Mesendoderm (in vitro differentiated cells): ENCODE measurements at regions not wholly inside any gene's neighbourhood (a gene's known extent, or its start where the extent isn't known, plus 50 kb on each side); places are given as distances from the start of the nearest gene placed in this dataset.

ENCODE experiments used
- DNase-seq: peaks from one replicate; pipeline ENCODE4 v3.0.0; 2013
- H2AK5ac ChIP-seq: 2 replicates; pipeline ENCODE4 v1.6.1; 2013; ENCODE audit warnings: low read length, inconsistent platforms
- H2BK120ac ChIP-seq: 2 replicates; pipeline ENCODE4 v1.6.1; 2013; ENCODE audit warnings: low read depth, mild to moderate bottlenecking, low read length, moderate library complexity, mixed read lengths
- H2BK15ac ChIP-seq: replicated peaks from 2 replicates; pipeline ENCODE4 v1.6.1; 2013; ENCODE audit warnings: low read depth, mild to moderate bottlenecking, moderate library complexity
- H2BK5ac ChIP-seq: 2 replicates; pipeline ENCODE4 v1.6.1; 2013; ENCODE audit warnings: low read length, inconsistent platforms
- H3K18ac ChIP-seq: 2 replicates; pipeline ENCODE4 v1.6.1; 2013; ENCODE audit warnings: mild to moderate bottlenecking, low read length, mixed read lengths
- H3K23ac ChIP-seq: one replicate; pipeline ENCODE4 v1.6.1; 2013; ENCODE audit warnings: low read length
- H3K27ac ChIP-seq: 2 replicates; pipeline ENCODE4 v1.5.1; 2013; ENCODE audit warnings: low read depth, mild to moderate bottlenecking, inconsistent platforms, low read length, moderate library complexity
- H3K27me3 ChIP-seq: 2 replicates; pipeline ENCODE4 v1.6.1; 2013; ENCODE audit warnings: low read length, control low read depth, mild to moderate bottlenecking, inconsistent platforms; ENCODE audit not compliant: insufficient read depth, poor library complexity
- H3K36me3 ChIP-seq: 2 replicates; pipeline ENCODE4 v1.6.1; 2013; ENCODE audit warnings: low read length, inconsistent platforms; ENCODE audit not compliant: control insufficient read depth, insufficient read depth
- H3K4ac ChIP-seq: one replicate; pipeline ENCODE4 v1.6.1; 2013; ENCODE audit warnings: low read depth, mild to moderate bottlenecking, low read length, moderate library complexity
- H3K4me1 ChIP-seq: 2 replicates; pipeline ENCODE4 v1.6.1; 2013; ENCODE audit warnings: low read depth, low read length, inconsistent platforms; ENCODE audit not compliant: control insufficient read depth
- H3K4me2 ChIP-seq: 2 replicates; pipeline ENCODE4 v1.6.1; 2013; ENCODE audit warnings: low read length
- H3K4me3 ChIP-seq: 2 replicates; pipeline ENCODE4 v1.5.1; 2013; ENCODE audit warnings: mild to moderate bottlenecking, low read length
- H3K56ac ChIP-seq: one replicate; pipeline ENCODE4 v1.6.1; 2013; ENCODE audit warnings: low read length
- H3K79me1 ChIP-seq: 2 replicates; pipeline ENCODE4 v1.6.1; 2013; ENCODE audit warnings: low read length, inconsistent platforms
- H3K79me2 ChIP-seq: 2 replicates; pipeline ENCODE4 v1.6.1; 2013; ENCODE audit warnings: mild to moderate bottlenecking, low read length; ENCODE audit not compliant: control insufficient read depth, insufficient read depth
- H3K9ac ChIP-seq: 2 replicates; pipeline ENCODE4 v1.6.1; 2013; ENCODE audit warnings: low read length, inconsistent platforms
- H4K5ac ChIP-seq: one replicate; pipeline ENCODE4 v1.6.1; 2013; ENCODE audit warnings: low read length
- H4K8ac ChIP-seq: one replicate; pipeline ENCODE4 v1.6.1; 2013; ENCODE audit warnings: low read depth, mild to moderate bottlenecking, control low read depth, low read length, moderate library complexity
- WGBS: extraction: QIAGEN DNeasy Blood & Tissue Kit; methylation state at CpG from one replicate; pipeline ENCODE4 v1.1.7; 2013; ENCODE audit warnings: low lambda C conversion rate, missing lambda C conversion rate; ENCODE audit not compliant: insufficient coverage; ENCODE audit errors: extremely low coverage; 5-methylcytosine and 5-hydroxymethylcytosine counted together

DNA sequence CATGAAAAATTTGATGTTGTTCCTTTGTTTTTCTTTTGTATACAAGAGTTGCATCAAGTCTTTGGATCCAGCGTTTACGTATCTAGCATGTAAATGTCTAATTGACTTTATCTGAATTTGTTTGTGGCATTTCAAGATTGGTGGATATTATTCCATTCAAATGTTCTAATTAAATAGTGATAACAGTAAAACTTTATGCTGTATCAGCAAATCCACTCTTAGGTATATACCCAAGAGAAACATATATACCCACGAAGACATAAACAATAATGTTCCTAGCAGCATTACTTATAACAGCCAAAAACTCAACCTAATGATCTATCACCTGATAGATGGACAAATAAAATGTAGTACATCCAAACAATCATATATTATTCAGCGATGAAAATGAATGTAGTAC lies 579.4 kb upstream of the LRATD1 start:
- Histone ChIP-seq H3K23ac (no peak overlapping the region), H3K4ac (no peak overlapping the region), H2BK120ac (no peak overlapping the region), H3K36me3 (no peaks in the 10 kb centered on the region), H4K8ac (no peak overlapping the region), H2BK5ac (no peak overlapping the region), H3K4me3 (no peak overlapping the region), H2BK15ac (no peak overlapping the region), H3K4me2 (no peak overlapping the region), H3K4me1 (no peaks in the 10 kb centered on the region), H3K56ac (no peak overlapping the region), H3K79me2 (no peaks in the 10 kb centered on the region), H4K5ac (no peak overlapping the region), H3K18ac (no peak overlapping the region), H3K27me3 (no peaks in the 10 kb centered on the region), H2AK5ac (no peak overlapping the region), H3K27ac (no peak overlapping the region), H3K79me1 (no peaks in the 10 kb centered on the region), H3K9ac (no peak overlapping the region)
- DNase-seq, result no peak
- no CpG with 5 or more reads among the region's 4 CpGs for WGBS

DNA sequence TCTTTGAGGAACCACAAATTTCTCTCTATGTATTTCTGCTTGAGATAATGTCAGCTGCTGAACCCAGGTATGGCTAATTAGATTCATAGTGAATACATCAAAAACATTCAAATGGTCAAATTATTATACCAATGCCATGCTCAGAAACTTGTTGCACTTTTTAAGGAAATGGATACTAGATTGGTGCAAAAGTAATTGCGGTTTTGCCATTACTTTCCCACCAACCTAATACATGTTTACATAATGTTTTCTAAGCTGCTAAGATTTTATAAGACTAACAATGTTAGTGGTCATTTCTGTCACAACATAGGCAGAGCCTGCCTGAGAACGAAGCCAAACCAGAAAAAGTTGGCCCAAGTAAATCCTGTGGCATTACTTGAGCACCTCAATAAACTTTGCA lies 568.2 kb upstream of the LRATD1 start:
- H2BK15ac ChIP-seq, result no peak overlapping the region
- no peak overlapping the region for H2AK5ac ChIP-seq
- WGBS, result no CpG with 5 or more reads among the region's 2 CpGs
- no peak overlapping the region for H3K9ac ChIP-seq
- H3K4me2 ChIP-seq, result no peak overlapping the region
- DNase-seq, result no peak
- no peaks in the 10 kb centered on the region for H3K79me2 ChIP-seq
- no peak overlapping the region for H3K4ac ChIP-seq
- no peak overlapping the region for H3K27ac ChIP-seq
- H4K8ac ChIP-seq, result no peak overlapping the region
- H4K5ac ChIP-seq, result no peak overlapping the region
- no peak overlapping the region for H3K18ac ChIP-seq
- no peak overlapping the region for H2BK5ac ChIP-seq
- no peaks in the 10 kb centered on the region for H3K4me1 ChIP-seq
- H3K79me1 ChIP-seq, result no peaks in the 10 kb centered on the region
- no peak overlapping the region for H3K23ac ChIP-seq
- H3K56ac ChIP-seq, result no peak overlapping the region
- H3K36me3 ChIP-seq, result no peaks in the 10 kb centered on the region
- no peak overlapping the region for H2BK120ac ChIP-seq
- no peaks in the 10 kb centered on the region for H3K27me3 ChIP-seq
- H3K4me3 ChIP-seq, result no peak overlapping the region

DNA sequence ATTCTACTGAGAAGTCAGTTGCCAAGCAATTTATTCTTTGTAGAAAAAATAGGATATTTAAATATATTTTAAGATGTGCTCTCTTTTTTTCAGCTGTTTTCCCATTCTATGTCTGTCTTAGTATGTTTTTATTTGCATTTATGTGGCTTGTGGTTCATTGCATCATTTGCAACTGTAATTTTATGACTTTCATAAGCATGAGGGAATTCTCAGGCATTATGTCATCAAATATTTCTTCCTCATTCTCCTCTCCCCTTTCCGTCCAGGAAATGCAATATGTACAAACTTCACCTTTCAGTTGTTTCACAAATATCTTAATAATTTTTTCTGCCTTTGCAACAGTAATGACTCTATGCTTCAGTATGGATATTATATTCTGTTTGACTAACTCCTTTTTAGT lies 560.2 kb upstream of the LRATD1 start:
- no peak overlapping the region for H2BK5ac ChIP-seq
- no peaks in the 10 kb centered on the region for H3K79me2 ChIP-seq
- no peak overlapping the region for H3K9ac ChIP-seq
- no peaks in the 10 kb centered on the region for H3K27me3 ChIP-seq
- H3K27ac ChIP-seq, result no peak overlapping the region
- H3K4me3 ChIP-seq, result no peak overlapping the region
- no CpG with 5 or more reads among the region's 1 CpG for WGBS
- no peak overlapping the region for H2AK5ac ChIP-seq
- no peaks in the 10 kb centered on the region for H3K79me1 ChIP-seq
- no peak overlapping the region for H2BK120ac ChIP-seq
- no peak overlapping the region for H3K4me2 ChIP-seq
- no peak overlapping the region for H4K5ac ChIP-seq
- H3K18ac ChIP-seq, result no peak overlapping the region
- no peaks in the 10 kb centered on the region for H3K4me1 ChIP-seq
- no peak overlapping the region for H3K56ac ChIP-seq
- H3K36me3 ChIP-seq, result no peaks in the 10 kb centered on the region
- H4K8ac ChIP-seq, result no peak overlapping the region
- no peak for DNase-seq
- H3K4ac ChIP-seq, result no peak overlapping the region
- H2BK15ac ChIP-seq, result no peak overlapping the region
- no peak overlapping the region for H3K23ac ChIP-seq

DNA sequence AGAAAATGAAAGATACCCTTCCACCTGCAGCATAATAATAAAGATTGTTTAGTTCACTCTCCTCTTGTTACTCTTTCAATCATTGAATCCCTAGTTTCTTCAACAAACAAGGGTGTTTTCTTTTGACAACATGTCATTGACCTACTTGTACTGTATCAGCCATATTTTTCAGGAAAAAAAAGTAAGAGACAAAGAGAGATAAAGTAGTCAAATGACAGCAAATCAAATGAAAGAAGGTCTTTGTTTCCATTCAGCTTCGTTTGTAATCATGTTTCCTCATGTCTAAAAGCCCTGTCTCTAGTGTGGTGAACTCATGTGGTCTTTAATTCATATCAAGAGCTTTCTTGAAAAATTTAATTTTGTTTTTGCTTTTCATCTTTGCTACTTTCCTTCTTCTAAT lies 557.8 kb upstream of the LRATD1 start:
- Histone ChIP-seq H3K4me2 (no peak overlapping the region), H2BK15ac (no peak overlapping the region), H3K56ac (no peak overlapping the region), H3K18ac (no peak overlapping the region), H3K79me1 (no peaks in the 10 kb centered on the region), H2BK120ac (no peak overlapping the region), H2BK5ac (no peak overlapping the region), H2AK5ac (no peak overlapping the region), H3K4me1 (no peaks in the 10 kb centered on the region), H3K23ac (no peak overlapping the region), H3K4me3 (no peak overlapping the region), H4K8ac (no peak overlapping the region), H3K27me3 (no peaks in the 10 kb centered on the region), H3K36me3 (no peaks in the 10 kb centered on the region), H3K9ac (no peak overlapping the region), H3K27ac (no peak overlapping the region), H3K79me2 (no peaks in the 10 kb centered on the region), H3K4ac (no peak overlapping the region), H4K5ac (no peak overlapping the region)
- DNase-seq, result no peak
- WGBS, result no CpG with 5 or more reads among the region's 1 CpG

DNA sequence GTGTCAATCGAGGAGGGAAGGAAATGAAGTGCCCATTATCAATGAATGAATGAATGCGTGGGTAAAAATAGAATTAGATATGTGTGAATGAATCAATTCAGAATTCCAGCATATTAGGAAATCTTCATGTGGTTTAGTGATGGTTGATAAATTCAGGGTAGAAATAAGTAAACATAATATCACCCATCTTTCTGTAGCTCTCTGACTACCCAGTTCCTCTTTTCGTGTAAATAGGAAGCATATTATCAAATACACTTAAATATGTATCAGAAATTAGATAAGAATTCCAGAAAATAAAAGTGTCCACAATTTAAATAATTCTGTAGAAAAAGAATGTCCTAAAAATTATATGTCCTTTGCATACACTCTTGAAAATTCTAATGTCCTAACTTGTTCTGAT lies 552.9 kb upstream of the LRATD1 start:
- DNase-seq, result no peak
- H2BK5ac ChIP-seq, result no peak overlapping the region
- H3K79me2 ChIP-seq, result no peaks in the 10 kb centered on the region
- no peak overlapping the region for H3K9ac ChIP-seq
- no peak overlapping the region for H3K56ac ChIP-seq
- no peak overlapping the region for H2BK15ac ChIP-seq
- no peaks in the 10 kb centered on the region for H3K27me3 ChIP-seq
- H3K4ac ChIP-seq, result no peak overlapping the region
- no peak overlapping the region for H4K8ac ChIP-seq
- no peak overlapping the region for H2BK120ac ChIP-seq
- H4K5ac ChIP-seq, result no peak overlapping the region
- no peaks in the 10 kb centered on the region for H3K79me1 ChIP-seq
- no peak overlapping the region for H3K4me2 ChIP-seq
- no CpG with 5 or more reads among the region's 3 CpGs for WGBS
- no peak overlapping the region for H3K18ac ChIP-seq
- no peaks in the 10 kb centered on the region for H3K36me3 ChIP-seq
- H3K4me3 ChIP-seq, result no peak overlapping the region
- no peaks in the 10 kb centered on the region for H3K4me1 ChIP-seq
- H3K27ac ChIP-seq, result no peak overlapping the region
- no peak overlapping the region for H2AK5ac ChIP-seq
- H3K23ac ChIP-seq, result no peak overlapping the region

DNA sequence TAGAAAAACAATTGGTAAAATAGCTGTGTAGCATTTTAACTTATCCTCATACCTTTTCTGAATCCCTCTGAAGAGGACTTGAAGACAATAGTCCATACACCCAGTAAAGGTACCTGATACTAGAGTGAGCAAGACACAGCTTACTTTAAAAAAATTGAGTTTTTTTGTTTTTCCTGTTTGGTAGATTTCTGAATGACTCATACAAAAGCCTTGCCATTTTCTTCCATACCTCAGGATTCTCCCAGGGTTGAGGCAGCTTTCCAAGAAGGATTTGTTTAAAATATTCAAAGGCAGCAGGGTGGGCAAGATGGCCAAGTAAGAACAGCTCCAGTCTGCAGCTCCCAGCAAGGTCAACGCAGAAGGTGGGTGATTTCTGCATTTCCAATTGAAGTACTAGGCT lies 551.0 kb upstream of the LRATD1 start:
- DNase-seq, result peak; percentile 9
- Histone ChIP-seq H2AK5ac (no peak overlapping the region), H2BK5ac (no peak overlapping the region)

More for the DNA sequence above, 551.0 kb upstream of the LRATD1 start:
- no peak overlapping the region for H3K4ac ChIP-seq
- no peak overlapping the region for H2BK15ac ChIP-seq
- H3K4me1 ChIP-seq, result no peaks in the 10 kb centered on the region
- H3K56ac ChIP-seq, result no peak overlapping the region
- no peak overlapping the region for H3K27ac ChIP-seq
- no peak overlapping the region for H3K4me3 ChIP-seq
- no peak overlapping the region for H3K23ac ChIP-seq
- H4K8ac ChIP-seq, result no peak overlapping the region
- no peaks in the 10 kb centered on the region for H3K79me2 ChIP-seq
- H2BK120ac ChIP-seq, result no peak overlapping the region
- no CpG with 5 or more reads among the region's 1 CpG for WGBS
- H3K9ac ChIP-seq, result no peak overlapping the region
- no peaks in the 10 kb centered on the region for H3K27me3 ChIP-seq
- no peaks in the 10 kb centered on the region for H3K36me3 ChIP-seq
- no peaks in the 10 kb centered on the region for H3K79me1 ChIP-seq
- no peak overlapping the region for H3K18ac ChIP-seq
- H3K4me2 ChIP-seq, result no peak overlapping the region
- no peak overlapping the region for H4K5ac ChIP-seq
